HG03280 (cell line): ENCODE measurements at regions not wholly inside any gene's neighbourhood (a gene's known extent, or its start where the extent isn't known, plus 50 kb on each side); places are given as distances from the start of the nearest gene placed in this dataset.

Experiments
- ATAC-seq: cut with Tn5 transposase; IDR thresholded peaks from one replicate; pipeline ENCODE4 v1.9.1; 2021; ENCODE audit warnings: mild to moderate bottlenecking, moderate library complexity; ENCODE audit not compliant: unreplicated experiment

DNA sequence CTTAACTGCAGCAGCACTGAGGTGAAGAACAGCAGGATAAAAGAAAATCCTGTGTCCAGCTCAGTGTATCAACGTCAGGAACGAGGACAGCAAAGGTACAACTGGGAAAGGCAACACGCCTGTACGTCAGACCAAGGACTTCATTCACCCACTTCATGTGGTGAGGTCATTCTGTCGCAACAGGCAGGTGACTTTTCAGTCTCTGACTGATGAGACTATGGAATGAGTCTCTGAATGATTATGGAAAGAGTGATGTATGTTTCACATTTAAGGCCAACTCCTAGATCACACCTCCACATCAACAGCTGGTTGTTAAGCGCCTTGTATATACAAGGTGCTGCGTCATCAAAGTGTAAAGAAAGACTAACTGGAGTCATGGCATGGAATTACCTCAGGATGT, 297.6 kb upstream of the SP8 start:
- no peak for ATAC-seq

DNA sequence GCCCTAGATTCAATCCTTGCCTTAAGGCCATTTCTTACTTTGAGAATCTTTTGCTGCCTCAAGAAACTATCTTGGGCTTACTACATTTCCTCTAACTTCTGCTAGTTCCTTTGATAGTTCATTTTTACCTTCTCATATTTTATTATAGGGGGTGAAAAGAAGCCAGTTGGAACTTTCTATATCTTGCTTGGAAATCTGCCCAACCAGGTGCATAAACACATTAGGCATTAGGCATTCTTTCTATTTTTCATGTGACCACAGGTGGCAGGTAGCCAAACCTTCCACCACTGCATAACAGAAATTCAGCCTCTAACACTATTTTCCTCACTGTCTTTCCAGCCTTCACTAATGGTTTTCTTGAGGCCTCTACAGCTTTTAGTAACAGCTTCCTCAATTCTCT, 300.0 kb upstream of the SP8 start:
- no peak for ATAC-seq

DNA sequence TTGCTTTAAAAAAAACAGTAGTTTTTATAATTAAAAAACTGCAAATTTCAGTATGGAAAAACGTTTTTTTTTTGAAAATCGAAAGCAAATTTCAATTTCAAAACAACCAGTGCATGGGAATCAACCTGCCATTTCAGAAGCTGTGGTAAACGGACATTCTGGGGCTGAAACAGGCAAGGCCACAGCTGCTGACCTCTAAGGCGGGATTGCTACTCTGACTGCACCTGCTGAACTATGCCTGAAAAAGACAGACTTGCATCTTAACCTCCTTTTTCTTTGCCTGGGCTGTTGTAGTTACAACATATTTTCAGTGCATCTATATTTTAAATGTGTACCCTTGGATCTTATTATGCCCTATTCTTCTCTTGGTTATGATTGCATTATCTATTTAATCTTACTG, 303.0 kb upstream of the SP8 start:
- ATAC-seq, result no peak

DNA sequence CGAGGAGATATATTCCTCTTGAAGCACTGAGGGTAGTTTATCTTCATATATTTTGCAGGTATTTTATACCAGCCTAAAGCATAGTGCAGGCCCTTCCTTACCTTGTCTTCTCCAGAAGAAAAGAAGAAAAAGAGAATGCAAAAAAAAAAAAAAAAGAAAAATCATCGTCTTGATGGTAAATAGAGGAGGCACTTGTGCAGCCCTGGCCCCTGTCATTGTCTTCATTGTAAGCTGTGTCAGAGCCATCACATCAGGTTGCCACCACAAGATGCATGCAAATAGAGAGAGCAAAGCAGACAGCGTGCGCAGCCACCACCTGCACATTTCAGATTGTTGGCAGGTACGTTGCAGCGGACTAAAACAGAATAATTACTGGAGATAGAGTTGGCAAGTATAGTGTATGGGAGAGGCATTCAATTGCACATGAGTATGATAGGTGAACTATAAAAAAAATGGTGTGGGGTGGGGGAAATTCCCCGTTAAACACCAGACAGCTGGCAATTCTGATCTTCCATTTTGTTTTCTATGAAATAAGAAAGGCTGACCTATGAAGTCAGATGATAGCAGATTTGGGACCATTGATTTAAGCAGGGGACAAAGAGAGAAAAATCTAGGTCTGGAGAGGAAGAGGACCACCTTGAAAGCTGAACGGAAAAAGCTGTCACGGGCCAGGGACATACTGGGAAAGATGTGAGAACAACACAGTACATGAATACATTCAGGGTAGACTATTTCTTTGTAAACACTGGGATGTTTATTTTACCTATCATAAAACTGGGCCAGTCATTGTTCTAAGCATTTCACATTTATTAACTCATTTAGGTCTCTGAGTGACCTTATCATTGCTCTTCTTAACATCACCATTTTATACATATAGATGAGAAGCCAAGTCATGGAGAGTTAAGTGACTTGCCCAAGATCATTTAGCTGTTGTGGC, 306.3 kb upstream of the SP8 start:
- ATAC-seq, result no peak

DNA sequence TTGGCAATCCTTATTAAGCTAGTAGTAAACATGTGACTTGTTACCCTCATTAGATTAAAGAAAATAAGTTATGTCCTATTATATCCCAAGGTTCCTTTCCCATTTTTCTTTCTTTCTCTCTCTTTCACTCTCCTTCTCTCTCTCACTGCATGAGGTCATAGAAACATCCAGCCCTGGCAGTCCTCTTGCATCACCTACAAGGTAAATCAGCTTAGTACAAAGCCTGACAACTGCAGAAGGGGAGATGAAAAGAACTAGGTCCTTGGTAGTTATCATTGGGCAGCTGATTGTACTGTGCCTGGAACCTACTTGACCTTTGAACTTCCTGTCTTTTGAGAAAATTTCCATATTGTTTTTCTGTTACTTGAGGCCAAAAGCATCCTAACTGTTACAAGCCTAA, 307.9 kb upstream of the SP8 start:
- ATAC-seq, result no peak

DNA sequence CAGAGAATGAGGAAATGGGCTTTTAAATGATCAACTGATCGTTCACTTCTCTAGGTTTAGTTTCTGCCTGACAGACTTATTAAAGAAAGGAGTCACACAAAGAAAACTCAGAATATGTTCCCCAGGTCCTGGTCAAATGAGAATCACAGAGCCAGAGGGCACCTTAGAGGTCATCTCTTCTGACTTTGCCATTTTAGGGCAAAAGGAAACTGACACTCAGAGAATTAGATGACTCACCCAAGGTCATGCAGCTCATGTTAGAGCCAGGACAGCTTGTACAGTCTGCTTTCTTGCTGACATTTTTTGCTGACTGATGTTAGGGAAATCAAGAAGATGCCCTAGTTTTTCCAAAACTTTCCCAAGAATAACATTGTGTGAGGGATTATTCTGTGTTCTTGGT, 312.7 kb upstream of the SP8 start:
- no peak for ATAC-seq

DNA sequence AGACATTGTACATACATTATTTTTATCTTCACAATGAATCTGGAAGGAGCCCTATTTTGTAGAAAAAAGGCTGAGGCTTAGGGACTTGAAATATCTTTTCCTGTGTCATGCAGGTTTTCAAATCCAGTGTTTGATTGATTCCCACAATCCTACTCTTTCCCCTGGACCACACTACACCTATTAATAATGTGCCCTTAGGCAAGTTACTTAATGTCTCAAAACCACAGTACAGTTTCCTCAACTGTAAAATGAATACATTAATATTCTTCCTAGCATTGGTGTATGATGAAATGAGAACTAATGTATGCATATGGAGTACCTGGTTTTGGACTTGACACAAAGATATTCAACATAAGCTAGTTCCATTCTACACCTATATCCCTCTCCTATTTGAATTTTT, 313.3 kb upstream of the SP8 start:
- no peak for ATAC-seq

DNA sequence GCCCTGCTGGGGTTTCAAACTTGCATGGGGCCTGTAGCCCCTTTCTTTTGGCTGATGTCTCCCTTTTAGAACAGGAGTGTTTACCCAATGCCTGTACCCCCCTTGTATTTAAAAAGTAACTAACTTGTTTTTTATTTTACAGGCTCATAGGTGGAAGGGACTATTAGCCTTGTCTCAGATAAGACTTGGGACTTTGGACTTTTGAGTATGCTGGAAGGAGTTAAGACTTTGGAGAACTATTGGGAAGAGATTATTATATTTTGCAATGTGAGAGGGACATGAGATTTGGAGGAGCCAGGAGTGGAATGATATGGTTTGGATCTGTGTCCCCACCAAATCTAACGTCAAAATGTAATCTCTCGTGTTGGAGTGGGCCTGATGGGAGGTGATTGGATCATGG, 314.9 kb upstream of the SP8 start:
- no peak for ATAC-seq

DNA sequence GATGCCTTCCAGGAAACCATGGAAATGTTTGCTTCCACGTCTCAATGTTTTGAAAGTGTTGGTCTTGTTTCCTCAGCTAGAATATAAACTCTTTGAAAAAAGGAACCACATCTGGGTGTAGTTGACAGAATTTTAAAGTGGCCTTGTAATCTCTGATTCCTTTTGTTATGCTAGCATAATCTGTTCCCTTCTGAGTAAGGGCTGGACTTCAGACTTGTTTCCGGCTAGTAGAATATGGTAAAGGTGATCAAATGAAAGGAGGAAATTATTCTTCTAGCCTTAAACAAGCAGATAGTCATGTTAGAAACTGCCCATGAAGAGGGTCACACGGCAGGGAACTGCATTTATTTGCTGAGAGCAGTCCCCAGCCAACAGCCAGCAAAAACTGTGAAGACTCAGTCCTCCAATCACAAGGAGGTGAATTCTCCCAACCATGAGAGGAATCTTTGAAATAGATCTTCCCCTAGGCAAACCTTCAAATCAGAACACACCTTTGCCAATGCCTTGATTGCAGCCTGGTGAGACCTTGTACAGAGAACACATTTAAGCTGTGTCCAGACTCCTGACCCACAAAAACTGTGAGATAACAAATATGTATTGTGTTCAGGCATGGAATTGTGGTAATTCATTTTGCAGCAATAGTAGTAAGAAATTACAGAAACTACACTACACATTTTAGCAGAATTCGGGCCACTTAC, 316.9 kb upstream of the SP8 start:
- ATAC-seq, result no peak

DNA sequence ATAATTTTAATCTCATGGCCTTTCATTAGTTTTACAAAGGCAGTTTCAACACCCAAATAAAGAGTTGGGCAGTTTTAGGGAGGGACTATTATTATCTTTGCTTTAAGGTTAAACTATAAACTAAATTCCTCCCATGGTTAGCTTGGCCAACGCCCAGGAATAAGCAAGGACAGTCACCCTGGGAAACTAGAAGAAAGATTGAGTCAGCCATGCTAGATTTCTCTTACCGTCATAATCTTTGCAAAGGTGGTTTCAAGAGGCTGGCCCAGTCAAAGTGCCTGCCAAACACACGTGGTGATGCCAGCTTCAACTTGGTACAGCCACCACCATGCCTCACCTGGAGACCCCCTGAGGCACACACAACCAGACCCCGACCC, 317.4 kb upstream of the SP8 start:
- no peak for ATAC-seq

DNA sequence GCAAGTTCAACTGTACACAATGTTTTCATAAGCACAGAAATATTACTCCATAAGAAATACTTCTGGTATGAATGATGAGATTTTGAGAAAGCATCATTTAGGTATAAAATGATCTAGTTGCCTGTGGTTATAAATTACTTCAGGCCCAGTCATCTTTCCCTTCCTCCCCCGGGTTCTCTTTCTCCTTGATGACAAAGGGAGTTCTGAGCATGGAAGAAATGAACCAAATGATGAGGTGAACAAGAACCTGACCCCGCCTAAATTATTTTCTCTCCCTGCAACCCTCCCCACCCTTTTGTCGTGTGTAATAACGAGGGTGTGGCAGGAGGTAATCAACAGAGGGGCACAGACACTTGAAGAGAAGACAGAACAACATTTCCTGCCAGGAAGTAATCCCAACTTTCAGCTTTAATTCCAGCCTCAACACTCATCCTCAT, 319.6 kb upstream of the SP8 start:
- ATAC-seq, result no peak

DNA sequence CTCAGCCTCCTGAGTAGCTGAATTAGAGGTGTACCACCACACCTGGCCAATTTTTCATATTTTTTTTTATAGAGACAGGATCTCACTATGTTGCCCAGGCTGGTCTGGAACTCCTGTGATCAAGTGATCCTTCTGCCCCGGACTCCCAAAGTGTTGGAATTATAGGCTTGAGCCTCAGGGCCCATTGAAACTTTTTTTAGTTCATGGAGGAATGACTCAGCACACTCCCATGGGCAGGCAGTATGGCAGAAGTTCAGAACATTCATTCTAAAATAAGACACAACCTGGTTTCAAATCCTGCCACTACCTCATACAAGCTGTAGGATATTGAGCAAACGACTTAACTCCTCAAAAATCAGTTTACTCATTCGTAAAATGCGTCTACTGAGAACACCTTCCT, 320.4 kb upstream of the SP8 start:
- ATAC-seq, result no peak

DNA sequence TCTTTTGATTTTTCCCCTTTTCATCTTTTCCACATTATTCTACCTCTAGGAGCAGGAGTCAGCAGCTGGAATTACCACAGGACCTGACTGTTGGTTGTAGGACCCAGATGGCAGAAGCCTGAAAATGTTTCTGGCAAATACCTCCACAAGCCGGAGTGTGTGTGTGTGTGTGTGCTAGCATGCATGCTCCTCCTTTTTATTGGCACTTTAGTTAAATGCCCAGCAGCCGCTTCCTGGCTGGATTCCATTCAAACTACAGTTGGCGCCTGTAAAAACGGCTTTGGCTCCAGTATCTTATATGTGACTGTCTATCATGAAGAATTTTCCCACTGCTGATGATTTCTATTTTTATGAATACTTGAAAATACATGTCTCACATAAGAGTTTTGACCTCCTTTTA, 319.7 kb upstream of the SP4 start:
- no peak for ATAC-seq

DNA sequence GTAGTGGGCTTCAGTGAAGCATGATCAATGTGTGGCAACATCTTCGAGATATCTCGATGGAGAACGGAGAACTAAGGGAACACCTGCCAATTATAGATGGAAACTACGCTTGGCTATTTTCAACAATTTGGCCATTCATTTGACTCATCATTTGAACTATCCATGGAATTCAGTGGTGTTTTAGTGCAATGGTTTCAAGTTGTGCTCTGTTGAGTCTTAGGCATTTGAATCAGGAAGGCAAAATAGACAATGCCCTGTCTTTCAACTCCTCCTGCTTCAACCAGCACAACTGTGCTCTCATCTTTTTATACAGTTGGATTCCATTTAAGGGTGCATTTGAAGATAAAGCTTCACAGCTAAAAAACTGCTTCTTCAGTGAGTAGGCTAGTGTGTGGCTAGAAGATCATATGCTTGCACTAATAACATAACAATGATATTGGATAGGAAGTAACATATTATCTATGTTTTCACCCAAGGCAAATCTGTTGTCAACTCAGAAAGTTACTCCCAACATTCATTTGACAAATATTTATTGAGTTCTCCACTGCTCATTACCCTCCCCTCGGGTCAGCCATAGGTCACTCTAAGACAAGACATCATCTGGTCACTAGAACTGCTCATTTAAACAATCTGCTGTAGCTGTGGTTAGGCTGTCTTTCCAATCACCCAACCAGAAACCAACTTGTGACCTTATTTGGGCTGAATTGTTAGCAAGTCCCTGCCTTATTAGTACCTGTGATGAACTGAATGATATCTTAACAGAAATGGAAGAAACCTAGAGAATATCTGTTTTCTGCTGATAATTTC, 314.1 kb upstream of the SP4 start:
- ATAC-seq, result no peak

DNA sequence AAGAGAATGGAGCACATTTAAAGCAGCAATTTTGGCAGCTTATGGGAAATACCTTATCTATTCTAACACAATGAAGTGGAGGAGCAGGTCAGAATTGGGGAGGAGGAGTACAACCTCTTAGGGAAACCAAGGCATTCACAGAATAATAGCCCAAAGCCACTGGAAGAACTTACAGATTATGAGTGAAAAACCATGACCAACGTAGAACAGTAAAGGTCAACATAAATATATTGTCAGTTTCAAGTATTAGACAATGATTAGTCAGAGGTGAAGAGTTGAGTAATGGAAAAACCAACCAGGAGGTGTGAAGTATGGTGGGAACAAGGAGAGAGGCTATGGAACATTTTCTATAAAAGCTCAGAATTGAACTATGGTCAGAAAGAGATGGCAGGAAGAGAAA, 304.3 kb upstream of the SP4 start:
- no peak for ATAC-seq

DNA sequence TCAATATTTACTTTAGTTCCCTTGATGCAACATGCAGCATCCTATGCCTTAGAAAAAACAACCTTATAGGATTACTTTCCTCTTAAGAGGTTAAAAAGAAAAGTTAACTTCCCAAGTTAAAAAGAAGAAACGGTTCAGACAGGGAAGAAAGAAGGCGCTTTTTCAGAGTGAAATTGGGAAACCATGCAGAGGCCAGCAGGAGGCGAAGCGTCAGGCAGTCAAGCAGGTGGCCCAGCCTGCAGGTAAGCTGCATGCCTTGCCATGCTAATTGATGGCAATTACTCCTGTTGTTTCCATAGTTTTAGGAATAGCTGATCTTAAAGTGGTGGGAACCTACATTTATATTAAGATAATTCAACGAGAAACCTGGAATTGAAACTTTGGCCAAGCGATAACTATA, 302.6 kb upstream of the SP4 start:
- ATAC-seq, result no peak

DNA sequence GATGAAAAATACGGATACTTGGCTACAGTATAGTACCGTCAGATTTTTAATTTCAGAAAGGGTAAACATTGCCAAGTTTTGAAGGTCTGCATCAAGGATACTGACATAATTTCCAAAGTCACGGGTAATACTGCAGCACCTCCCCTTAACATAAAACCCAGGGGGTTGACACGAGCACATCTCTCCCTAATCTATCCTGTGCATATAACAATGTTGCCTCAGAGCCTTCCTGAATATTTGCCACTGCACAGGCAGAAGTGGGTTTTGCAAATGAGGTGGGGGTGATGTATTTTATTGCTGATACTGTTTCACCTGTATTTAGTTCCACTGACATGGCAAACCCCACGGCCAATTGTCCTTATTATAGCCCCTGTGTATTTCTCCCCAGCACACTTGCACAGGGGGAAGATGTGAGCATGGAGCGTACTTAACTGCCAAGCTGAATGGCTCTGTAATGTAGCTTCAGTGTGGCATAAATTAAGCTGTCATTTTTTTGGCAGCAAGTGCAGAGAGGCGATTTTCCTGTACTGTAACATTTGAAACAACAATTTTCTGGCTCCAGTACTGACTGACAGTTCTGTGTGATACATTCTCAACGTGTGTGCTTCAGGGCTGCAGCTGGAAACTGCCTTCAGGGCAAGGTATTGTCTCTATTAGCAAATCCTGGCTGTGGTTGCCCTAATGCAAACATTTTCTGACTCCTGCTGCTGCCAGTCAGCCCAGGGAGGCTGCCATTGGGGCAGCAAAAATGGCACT, 299.6 kb upstream of the SP4 start:
- no peak for ATAC-seq

DNA sequence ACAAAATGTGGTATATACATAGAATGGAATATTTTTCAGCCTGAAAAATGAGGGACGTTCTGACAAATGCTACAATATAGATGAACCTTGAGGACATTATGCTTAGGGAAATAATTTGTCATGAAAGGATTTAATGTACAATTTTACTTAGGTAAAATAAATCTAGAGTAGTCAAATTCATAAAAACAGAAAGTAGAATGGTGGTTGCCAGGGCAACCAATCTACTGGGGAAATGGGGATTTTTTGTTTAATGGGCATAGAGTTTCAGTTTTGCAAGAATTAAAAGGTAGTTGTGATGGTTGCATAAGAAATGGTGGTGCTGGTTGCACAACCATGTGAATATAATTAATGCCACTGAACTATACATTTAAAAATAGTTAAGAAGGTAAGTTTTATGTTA, 296.0 kb upstream of the SP4 start:
- no peak for ATAC-seq

DNA sequence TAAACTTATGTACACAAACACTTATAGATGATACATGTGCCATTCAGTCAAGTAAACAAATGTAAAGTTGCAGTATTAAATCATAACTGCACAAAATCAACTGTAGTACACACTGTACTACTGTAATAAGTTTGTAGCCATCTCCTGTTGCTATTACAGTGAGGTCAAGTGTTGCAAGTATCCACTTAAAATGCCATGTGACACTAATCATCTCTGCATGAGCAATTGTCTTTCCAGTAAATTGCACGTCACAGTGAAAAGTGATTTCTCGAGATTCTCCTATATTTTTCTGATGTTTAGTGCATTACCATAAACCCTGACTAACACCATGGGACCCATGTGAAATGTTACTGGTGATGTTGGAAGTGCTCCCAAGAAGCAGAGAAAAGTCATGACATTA, 293.3 kb upstream of the SP4 start:
- no peak for ATAC-seq

DNA sequence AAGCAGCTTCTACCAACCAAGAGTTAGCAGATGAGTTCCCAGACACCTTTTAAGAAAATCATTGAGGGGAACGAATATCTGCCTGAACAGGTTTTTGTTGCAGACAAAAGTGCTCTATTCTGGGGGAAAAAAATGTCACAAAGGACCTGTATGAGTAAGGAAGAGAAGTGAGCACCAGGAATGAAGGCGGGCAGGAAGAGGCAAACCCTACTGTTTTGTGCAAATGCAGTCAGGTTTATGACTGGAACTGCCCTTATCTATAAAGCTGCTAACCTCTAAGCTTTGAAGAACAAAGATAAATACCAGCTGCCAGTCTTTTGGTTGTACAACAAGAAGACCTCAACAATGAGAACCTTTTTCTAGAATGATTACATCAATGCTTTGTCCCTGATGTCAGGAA, 292.4 kb upstream of the SP4 start:
- no peak for ATAC-seq

DNA sequence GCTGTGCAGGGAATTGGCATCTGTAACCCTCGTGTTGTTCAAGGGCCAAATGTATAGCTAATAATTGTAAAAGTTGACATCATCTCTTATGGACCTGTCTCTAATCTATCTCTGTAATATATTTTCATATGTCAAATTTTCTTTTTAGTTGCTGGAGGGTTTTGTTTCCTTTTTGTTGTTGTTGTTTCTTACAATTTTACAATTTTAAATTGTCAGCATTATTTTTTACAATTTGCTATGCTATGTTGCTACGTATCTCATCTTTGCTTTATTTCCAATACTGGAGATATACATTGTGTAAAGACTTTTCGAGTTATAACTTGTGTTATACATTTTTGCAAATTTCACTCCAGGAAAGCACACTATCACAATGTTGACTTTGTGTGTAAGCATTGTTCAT, 290.2 kb upstream of the SP4 start:
- ATAC-seq, result no peak
